ENCODE measurements at regions not wholly inside any gene's neighbourhood (a gene's known extent, or its start where the extent isn't known, plus 50 kb on each side); places are given as distances from the start of the nearest gene placed in this dataset.

GRCh38 chr5:165673499-165673898 is 2168.1 kb downstream of the MAT2B start:
- Mint-ChIP-seq H3K4me3 (no peak overlapping the region), H3K4me1 (ENCODE audit: low read depth) (no peaks in the 10 kb centered on the region), H3K9me3 (peaks cover 12% of the 10 kb centered on the region), H3K27me3 (no peaks in the 10 kb centered on the region), H3K36me3 (no peaks in the 10 kb centered on the region), H3K27ac (no peak overlapping the region)
- ChIA-PET POLR2A (no interaction called here), CTCF (interaction anchor here (0.7 kb wide), 1 partner anchor 21 kb away, joined by 3 read pairs; no protein-coding TSS in a partner anchor)
- DNase-seq: no peak
- intact Hi-C loops (cut with micrococcal nuclease): no loop called here

- H3K27me3 Mint-ChIP-seq: no peaks in the 10 kb centered on the region
Observed at GRCh38 chr5:165695796-165696195, 2190.4 kb downstream of the MAT2B start.

GRCh38 chr5:165705960-165706359 is 2200.5 kb downstream of the MAT2B start:
- Mint-ChIP-seq H3K4me3 (no peak overlapping the region), H3K9me3 (peaks cover 11% of the 10 kb centered on the region), H3K4me1 (ENCODE audit: low read depth) (no peaks in the 10 kb centered on the region), H3K36me3 (no peaks in the 10 kb centered on the region), H3K27me3 (no peaks in the 10 kb centered on the region), H3K27ac (no peak overlapping the region)
- DNase-seq: no peak
- ChIA-PET CTCF (no interaction called here), POLR2A (no interaction called here)
- intact Hi-C loops (cut with micrococcal nuclease): no loop called here

More at GRCh38 chr5:165695796-165696195, 2190.4 kb downstream of the MAT2B start:
- ChIA-PET CTCF (no interaction called here), POLR2A (no interaction called here)
- Mint-ChIP-seq H3K9me3 (peaks cover 24% of the 10 kb centered on the region), H3K27ac (no peak overlapping the region), H3K4me1 (ENCODE audit: low read depth) (no peaks in the 10 kb centered on the region), H3K4me3 (no peak overlapping the region), H3K36me3 (no peaks in the 10 kb centered on the region)
- intact Hi-C loops (cut with micrococcal nuclease): no loop called here
- no peak for DNase-seq

- H3K36me3 Mint-ChIP-seq: no peaks in the 10 kb centered on the region
- POLR2A ChIA-PET: no interaction called here
- CTCF ChIA-PET: no interaction called here
- no peak overlapping the region for H3K4me3 Mint-ChIP-seq
- no peak for DNase-seq
- intact Hi-C loops (cut with micrococcal nuclease): no loop called here
- H3K9me3 Mint-ChIP-seq: peaks cover 11% of the 10 kb centered on the region
- no peak overlapping the region for H3K27ac Mint-ChIP-seq
- no peaks in the 10 kb centered on the region for H3K4me1 Mint-ChIP-seq (ENCODE audit: low read depth)
- H3K27me3 Mint-ChIP-seq: no peaks in the 10 kb centered on the region
Observed at GRCh38 chr5:165712011-165712410, 2206.6 kb downstream of the MAT2B start.

GRCh38 chr5:165714598-165714997 is 2209.2 kb downstream of the MAT2B start:
- DNase-seq: no peak
- Mint-ChIP-seq H3K27ac (no peak overlapping the region), H3K9me3 (peaks cover 9% of the 10 kb centered on the region), H3K27me3 (no peaks in the 10 kb centered on the region), H3K4me1 (ENCODE audit: low read depth) (no peaks in the 10 kb centered on the region), H3K4me3 (no peak overlapping the region), H3K36me3 (no peaks in the 10 kb centered on the region)
- CTCF ChIA-PET: no interaction called here
- intact Hi-C loops (cut with micrococcal nuclease): no loop called here
- POLR2A ChIA-PET: no interaction called here

GRCh38 chr5:165720901-165721300 is 2215.5 kb downstream of the MAT2B start:
- no peaks in the 10 kb centered on the region for H3K27me3 Mint-ChIP-seq
- no peak overlapping the region for H3K4me3 Mint-ChIP-seq
- POLR2A ChIA-PET: no interaction called here
- H3K4me1 Mint-ChIP-seq (ENCODE audit: low read depth): no peaks in the 10 kb centered on the region
- no peak for DNase-seq
- CTCF ChIA-PET: no interaction called here
- H3K27ac Mint-ChIP-seq: no peak overlapping the region
- H3K36me3 Mint-ChIP-seq: no peaks in the 10 kb centered on the region
- intact Hi-C loops (cut with micrococcal nuclease): no loop called here
- H3K9me3 Mint-ChIP-seq: peaks cover 21% of the 10 kb centered on the region

GRCh38 chr5:165722401-165722800 is 2217.0 kb downstream of the MAT2B start:
- no peaks in the 10 kb centered on the region for H3K27me3 Mint-ChIP-seq
- peaks cover 25% of the 10 kb centered on the region for H3K9me3 Mint-ChIP-seq
- H3K4me3 Mint-ChIP-seq: no peak overlapping the region
- H3K4me1 Mint-ChIP-seq (ENCODE audit: low read depth): no peaks in the 10 kb centered on the region
- DNase-seq: no peak
- intact Hi-C loops (cut with micrococcal nuclease): no loop called here
- ChIA-PET POLR2A (no interaction called here), CTCF (no interaction called here)
- H3K36me3 Mint-ChIP-seq: no peaks in the 10 kb centered on the region
- H3K27ac Mint-ChIP-seq: no peak overlapping the region

- DNase-seq: no peak
- Mint-ChIP-seq H3K27me3 (no peaks in the 10 kb centered on the region), H3K27ac (no peak overlapping the region), H3K4me1 (ENCODE audit: low read depth) (no peaks in the 10 kb centered on the region), H3K4me3 (no peak overlapping the region), H3K36me3 (no peaks in the 10 kb centered on the region), H3K9me3 (peaks cover 23% of the 10 kb centered on the region)
- CTCF ChIA-PET: no interaction called here
- POLR2A ChIA-PET: no interaction called here
- intact Hi-C loops (cut with micrococcal nuclease): no loop called here
Observed at GRCh38 chr5:165723931-165724330, 2218.5 kb downstream of the MAT2B start.

- no peak for DNase-seq
- ChIA-PET CTCF (no interaction called here), POLR2A (no interaction called here)
- Mint-ChIP-seq H3K9me3 (peaks cover 13% of the 10 kb centered on the region), H3K4me1 (ENCODE audit: low read depth) (no peaks in the 10 kb centered on the region), H3K27ac (no peak overlapping the region), H3K4me3 (no peak overlapping the region), H3K27me3 (no peaks in the 10 kb centered on the region), H3K36me3 (no peaks in the 10 kb centered on the region)
- intact Hi-C loops (cut with micrococcal nuclease): no loop called here
Observed at GRCh38 chr5:165728425-165728824, 2223.0 kb downstream of the MAT2B start.

GRCh38 chr5:165735388-165735787 is 2230.0 kb downstream of the MAT2B start:
- no peak for DNase-seq
- no peak overlapping the region for H3K27ac Mint-ChIP-seq
- no peaks in the 10 kb centered on the region for H3K4me1 Mint-ChIP-seq (ENCODE audit: low read depth)
- peaks cover 19% of the 10 kb centered on the region for H3K9me3 Mint-ChIP-seq
- intact Hi-C loops (cut with micrococcal nuclease): no loop called here
- H3K36me3 Mint-ChIP-seq: no peaks in the 10 kb centered on the region
- ChIA-PET CTCF (no interaction called here), POLR2A (no interaction called here)
- H3K27me3 Mint-ChIP-seq: no peaks in the 10 kb centered on the region
- H3K4me3 Mint-ChIP-seq: no peak overlapping the region

- H3K9me3 Mint-ChIP-seq: peaks cover 16% of the 10 kb centered on the region
- no peaks in the 10 kb centered on the region for H3K36me3 Mint-ChIP-seq
- H3K27ac Mint-ChIP-seq: no peak overlapping the region
- no peaks in the 10 kb centered on the region for H3K27me3 Mint-ChIP-seq
- H3K4me1 Mint-ChIP-seq (ENCODE audit: low read depth): no peaks in the 10 kb centered on the region
- no peak for DNase-seq
- intact Hi-C loops (cut with micrococcal nuclease): no loop called here
- ChIA-PET CTCF (no interaction called here), POLR2A (no interaction called here)
- H3K4me3 Mint-ChIP-seq: no peak overlapping the region
Observed at GRCh38 chr5:165739079-165739741, 2233.8 kb downstream of the MAT2B start.

- intact Hi-C loops (cut with micrococcal nuclease): no loop called here
- H3K9me3 Mint-ChIP-seq: peaks cover 16% of the 10 kb centered on the region
- H3K4me1 Mint-ChIP-seq (ENCODE audit: low read depth): no peaks in the 10 kb centered on the region
- CTCF ChIA-PET: no interaction called here
- POLR2A ChIA-PET: no interaction called here
- H3K4me3 Mint-ChIP-seq: no peak overlapping the region
- no peak overlapping the region for H3K27ac Mint-ChIP-seq
- H3K27me3 Mint-ChIP-seq: no peaks in the 10 kb centered on the region
- no peak for DNase-seq
- no peaks in the 10 kb centered on the region for H3K36me3 Mint-ChIP-seq
Observed at GRCh38 chr5:165757791-165758190, 2252.4 kb downstream of the MAT2B start.

- intact Hi-C loops (cut with micrococcal nuclease): no loop called here
- Mint-ChIP-seq H3K27ac (no peak overlapping the region), H3K4me3 (no peak overlapping the region), H3K36me3 (no peaks in the 10 kb centered on the region), H3K4me1 (ENCODE audit: low read depth) (no peaks in the 10 kb centered on the region), H3K9me3 (peaks cover 18% of the 10 kb centered on the region), H3K27me3 (no peaks in the 10 kb centered on the region)
- no peak for DNase-seq
- ChIA-PET CTCF (no interaction called here), POLR2A (no interaction called here)
Observed at GRCh38 chr5:165775111-165775510, 2269.7 kb downstream of the MAT2B start.
